Ureter (tissue), 1 donor: ENCODE measurements at regions not wholly inside any gene's neighbourhood (a gene's known extent, or its start where the extent isn't known, plus 50 kb on each side); places are given as distances from the start of the nearest gene placed in this dataset.
"Not testable (repeated sequence)": the region's sequence is repeated elsewhere in the genome, so short reads cannot be mapped to it uniquely, and the experiment has no call there.

Source experiments
- DNase-seq: peaks from one replicate; pipeline ENCODE4 v3.0.0-alpha.2; 2020; ENCODE audit warnings: low spot score
- donor health status: DM: yes; HTN: yes; CAD: no.

DNA sequence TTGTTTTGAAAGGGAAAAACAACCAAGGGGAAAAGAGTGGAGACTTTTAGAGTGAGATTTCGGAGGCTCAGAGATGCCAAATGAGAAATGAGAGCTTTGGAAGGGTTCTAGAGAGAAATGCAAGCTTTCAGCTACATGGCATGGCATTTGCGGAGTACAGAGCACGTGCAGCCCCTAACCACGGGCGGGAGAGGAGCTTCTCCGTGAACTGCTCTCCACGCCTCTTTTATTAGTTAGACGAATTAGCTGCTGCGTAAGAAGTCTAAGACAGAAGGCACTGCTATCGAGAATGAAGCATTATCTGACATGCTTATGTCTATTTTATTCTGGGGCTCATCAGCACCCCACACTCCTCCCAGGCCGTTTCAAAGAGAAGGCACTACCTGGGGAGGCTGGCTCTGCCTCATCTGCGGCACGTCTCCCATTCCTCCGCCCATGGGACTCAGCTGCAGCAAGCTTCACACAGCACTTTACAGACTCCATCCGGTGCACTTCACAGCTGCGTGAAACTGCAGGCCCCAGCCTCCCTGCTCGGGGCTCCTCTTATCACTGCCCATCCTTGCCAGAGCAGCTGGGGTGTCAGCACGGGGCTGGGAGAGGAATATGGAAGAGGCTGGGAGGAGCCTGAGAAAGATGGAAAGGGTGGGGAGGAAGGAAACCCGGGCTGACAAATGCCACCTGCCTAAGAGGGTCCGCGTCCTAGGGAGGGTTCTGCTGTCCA, 207.3 kb upstream of the APCDD1 start:
- DNase-seq: no peak

DNA sequence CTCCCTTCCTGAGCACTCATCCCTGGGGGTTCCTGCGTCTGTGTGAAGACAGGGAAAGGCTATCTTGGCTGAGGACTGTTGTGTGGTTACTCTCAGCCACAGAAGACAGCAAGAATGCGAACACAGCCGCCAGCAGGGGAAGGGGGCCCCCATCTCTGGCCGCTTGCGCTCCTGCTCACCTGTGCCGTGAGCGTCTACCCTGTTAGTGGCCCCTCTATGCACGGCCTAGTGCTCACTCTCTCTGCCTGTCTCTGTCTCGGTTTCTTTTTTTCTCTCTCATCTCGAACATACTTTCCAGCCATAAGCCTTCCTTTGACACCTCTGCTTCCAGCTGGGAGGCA, 206.7 kb upstream of the APCDD1 start:
- DNase-seq: no peak

DNA sequence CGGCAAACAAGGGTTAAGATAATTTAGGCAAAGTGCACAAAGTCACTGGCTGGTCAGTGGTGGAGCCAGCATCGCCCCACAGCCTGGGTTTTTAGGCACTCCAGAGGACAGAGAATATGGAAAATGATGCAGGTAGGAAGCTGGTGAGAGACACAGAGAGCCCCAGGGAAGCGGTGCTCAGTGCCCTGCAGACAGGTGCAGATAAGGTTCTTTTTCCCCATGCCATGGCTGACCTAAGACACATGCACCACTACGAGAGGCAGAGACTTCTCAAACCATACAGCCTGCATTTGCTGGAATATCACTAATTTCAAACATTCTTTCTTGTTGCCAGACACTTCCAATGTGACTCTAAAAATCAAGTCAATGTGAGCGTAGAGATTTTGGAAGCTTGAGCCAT, 205.7 kb upstream of the APCDD1 start:
- DNase-seq: no peak

DNA sequence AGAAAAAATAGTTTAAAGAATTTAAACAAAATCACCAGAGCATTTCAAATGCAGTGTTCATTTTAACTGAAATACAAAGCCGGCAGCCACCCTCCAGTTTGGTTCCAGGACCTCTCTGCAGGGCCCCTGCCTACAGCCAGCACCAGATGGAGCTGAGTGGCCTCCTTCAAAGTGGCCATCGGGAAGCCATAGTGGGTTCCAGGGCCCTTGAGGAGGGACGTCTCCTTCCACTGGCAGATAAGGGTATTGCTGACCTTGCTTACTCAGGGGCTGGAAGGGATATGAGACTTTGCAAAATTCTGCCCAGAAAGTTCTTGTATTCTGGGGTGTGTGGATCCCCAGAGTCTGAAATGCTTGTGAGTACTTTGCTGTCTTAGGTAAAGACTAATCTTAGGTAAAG, 205.2 kb upstream of the APCDD1 start:
- no peak for DNase-seq

DNA sequence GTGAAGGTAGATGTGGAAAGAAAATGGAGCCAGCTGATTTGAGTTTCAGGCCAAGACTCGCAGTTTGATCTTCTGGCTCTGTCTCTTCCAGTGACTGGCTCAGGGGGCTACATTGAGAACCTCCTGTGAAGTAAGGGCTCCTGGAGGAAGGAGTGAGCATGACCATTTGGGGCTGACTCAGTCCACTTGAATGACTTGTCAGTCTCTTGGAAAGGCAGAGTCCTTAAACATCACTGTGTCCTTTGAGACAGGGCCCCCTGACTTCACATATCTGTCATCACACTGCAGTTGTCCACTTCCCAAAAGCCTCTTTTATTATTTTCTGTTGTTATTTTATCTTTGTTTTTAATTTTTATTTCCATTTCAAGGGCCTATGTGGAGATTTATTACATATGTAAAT, 204.6 kb upstream of the APCDD1 start:
- no peak for DNase-seq

DNA sequence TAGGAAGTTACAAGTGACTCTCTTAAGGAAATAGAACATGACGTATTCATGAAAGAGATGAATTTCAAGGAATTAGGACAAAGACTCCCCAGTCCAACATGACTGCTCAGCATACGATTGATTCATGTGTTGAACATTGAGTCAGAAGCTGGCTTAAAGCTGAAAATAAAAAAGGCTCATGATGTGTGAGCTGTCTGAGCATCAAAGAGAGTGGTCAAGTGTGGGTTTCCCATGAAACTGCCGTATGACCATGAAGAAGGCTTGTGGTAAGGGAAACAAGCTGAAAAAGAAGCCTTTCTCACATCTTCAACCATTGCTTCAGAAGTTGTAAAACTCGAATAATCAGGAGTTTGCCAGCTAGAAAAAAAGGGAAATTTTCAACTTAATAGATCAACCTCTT, 201.9 kb upstream of the APCDD1 start:
- DNase-seq: no peak

DNA sequence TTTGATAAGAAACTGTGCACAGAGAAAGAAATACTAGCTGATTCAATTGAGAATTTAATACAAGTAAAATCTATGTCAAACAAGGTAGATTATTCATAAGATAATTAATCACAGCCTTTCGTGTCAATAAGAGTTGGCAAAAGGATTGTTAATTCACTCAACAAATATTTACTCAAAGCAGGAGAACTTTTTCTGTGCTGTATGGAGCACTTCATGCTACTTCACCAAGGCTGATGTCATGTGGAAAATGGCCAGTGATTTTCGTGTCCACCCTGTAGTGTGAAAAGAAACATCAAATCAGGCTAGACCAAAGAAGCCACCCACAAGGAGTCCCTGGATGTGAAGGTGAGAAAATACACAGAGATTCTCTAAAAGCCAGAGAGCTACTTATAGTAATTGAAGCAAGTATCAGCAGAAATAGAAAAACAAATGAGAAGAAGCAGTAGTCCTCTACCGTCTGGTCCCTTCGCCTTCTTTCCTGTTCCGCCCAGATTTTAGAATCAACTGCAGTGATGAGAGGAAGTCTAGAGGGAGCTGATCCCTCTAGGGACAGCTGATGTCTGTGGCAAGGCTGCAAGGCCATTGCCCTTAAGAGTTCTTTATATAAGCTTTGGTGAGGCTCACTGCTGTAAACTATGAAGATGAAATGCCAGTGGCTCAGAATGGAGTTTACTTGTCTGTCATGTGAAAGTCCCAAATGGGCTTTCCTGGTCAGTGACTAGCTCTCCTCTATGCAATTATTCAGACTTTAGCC, 201.3 kb upstream of the APCDD1 start:
- no peak for DNase-seq

DNA sequence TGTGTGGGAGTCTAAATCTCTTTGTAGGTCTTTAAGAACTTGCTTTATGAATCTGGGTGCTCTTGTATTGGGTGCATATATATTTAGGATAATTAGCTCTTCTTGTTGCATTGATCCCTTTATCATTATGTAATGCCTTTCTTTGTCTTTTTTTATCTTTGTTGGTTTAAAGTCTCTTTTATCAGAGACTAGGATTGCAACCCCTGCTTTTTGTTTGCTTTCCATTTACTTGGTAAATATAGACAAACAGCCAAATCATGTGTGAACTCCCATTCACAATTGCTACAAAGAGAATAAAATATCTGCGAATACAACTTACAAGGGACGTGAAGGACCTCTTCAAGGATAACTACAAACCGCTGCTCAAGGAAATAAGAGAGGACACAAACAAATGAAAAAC, 198.2 kb upstream of the APCDD1 start:
- DNase-seq: not testable (repeated sequence)

DNA sequence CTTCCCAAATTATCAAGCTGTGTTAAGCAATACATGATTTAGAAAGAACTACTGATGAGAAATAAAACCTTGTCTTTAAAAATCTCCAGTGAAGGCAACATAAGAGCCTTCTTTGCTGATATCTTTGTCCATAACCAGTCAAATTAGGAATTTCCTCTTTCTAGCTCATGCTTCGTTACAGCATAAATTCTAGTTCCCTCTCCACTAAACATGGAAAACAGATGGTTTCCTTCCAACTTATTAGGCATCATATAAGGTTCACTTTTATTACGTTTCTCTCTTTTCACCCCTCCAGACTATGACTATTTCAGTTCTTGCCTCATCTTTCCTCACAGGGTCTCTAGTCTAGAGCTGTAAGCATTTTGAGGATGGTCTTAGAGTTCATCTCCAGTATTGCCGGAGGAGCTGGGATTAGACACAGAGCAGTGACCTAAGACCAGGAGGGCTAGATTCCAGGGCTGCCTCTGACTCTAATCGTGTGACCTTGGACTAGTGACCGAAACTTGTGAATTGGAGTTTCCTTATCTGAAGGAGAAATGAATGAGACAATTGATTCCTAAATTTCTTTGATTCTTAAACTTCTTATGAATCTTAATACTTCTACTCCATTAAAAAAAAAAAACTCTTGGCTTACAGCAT, 195.5 kb upstream of the APCDD1 start:
- DNase-seq: no peak

DNA sequence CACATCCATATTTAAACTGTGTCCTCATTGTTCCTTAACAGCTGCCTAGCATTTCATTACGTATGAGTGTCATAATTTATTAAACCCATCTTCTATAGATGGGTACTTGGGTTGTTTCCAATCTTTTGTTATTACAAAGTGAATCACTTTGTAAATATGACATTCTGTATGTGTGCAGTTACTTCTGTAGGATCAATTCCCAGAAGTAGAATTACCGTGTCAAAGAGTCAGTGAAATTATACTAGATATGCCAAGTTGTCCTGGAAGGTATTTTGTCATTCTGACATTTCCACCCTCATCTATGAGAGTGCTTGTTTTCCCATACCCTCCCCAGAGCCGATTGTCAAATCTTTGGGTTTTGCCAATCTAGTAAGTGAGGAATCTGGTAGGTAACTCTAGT, 194.5 kb upstream of the APCDD1 start:
- no peak for DNase-seq

DNA sequence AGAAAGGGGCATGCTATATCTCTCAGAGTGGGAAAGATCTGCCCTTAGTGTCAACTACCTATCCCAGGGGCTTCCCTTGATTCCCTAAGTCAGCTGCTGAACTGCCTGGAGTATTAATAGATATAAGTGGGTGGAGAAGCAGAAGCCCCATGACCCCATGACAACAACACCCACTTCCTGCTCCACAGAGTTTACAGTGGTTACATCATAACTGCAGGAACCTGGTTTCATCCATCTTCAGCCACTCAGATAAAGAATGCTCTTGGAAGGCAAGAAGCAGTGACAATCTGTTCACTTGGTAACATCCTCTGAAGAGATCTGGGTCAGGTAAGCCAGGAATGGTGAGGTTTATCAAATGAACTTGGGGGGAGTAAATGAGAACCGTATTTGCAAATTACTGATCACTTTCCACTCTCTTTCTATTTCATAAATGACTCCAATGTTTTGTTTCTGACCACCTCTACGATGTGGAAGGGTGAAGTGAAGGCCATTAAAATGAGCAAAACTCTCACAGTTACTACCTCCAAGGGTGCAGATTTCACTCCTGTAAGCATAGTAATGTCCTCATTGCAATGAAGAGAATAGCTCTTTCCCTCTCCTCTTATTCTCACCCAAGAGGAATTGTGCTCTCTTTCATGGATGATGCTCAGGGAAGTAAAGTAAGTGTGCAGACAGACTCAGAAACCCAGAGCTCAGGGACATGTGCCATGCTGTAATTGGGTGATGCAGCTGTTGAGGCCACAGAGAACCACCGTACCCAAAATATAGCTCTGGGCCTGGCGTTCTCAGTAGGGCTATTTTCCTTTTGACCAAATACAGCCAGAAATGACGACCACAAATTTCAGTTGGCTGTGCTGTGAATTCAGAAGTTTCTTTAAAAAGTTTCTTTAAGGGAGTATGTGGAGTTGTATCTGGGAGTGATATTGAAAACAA, 192.8 kb upstream of the APCDD1 start:
- no peak for DNase-seq

DNA sequence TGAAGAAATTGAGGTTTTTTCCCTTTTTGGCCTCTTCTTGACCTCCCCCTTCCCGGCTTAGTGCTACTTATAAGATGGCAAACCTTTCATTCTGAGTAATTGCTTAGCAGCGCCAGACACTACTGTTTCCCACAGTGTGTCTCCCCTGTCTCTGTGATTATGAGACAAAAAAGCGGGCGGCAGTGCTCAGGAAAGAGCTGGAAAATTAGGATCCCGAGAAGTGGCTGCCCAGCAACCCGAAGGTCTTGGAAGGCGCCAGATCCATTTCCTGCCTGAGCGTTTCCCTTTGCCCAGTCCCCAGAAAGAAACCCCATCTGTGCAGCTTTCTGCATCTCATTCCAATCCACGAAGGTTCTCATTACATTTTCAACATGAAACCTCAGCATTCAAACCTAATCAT, 191.9 kb upstream of the APCDD1 start:
- DNase-seq: no peak

DNA sequence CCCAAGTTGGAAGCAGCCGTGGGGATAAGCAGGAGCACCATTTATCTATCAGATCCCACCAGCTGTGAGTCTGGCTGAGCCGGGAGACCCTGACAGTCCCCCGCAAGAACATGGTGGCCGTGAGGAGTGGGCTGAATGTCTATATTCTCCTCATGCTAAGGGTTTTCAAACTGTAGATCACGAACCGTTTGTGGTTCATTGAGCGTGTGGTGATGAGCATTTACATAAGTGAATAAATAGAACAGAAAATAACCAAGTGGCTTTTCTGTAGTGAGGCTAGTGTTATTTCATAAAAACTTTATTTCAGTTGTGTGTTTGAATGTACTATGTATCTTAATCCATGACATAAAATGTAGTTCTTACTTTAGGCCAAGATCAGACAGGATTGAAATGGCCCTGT, 190.2 kb upstream of the APCDD1 start:
- DNase-seq: no peak

DNA sequence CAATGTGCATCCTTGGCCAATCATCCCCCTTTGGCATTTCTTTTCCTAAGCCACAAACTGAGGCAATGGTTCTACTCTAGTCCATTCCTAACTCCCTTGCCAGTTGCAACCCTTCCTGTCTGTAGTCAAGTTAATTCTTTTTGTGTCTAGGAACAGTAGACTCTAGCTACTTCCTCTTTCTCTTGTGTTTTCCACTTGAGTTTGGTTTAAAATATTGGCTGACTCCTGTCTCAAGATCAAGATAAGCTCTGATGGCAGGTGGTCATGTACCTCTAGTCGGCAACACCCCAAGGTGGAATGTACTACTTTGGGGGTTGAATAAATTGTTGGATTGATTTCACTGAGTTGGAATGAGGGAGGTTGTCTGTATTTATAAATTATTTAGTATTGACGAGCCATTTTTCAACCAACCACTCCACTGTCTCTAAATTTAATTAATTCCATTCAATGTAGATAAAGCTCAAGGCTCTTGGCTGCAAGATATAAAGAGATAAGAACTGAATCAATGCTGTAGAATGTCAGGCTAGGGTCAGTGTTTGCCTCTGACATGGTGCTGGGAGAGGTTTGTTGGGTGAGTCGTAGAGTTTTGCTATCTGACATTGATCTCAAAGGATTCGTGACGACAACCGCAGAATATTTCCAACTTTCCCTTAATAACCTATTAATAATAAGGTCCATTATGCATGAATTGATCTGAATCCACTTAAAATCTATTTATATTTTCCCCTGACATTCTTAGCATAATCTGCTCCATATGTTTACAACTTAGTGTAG, 188.7 kb upstream of the APCDD1 start:
- DNase-seq: no peak

DNA sequence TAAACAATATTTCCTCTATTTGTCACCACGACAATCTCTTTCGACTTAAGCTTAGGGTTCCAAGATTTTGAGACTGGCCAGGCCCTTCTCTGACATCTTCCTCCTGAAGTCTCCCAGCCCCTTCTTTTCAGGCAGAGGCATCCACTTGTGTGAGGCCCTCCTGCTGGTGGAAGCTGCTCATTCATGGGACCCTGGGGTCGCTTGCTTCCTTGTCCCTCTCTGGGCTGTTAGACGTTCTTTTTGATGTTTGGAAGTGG, 188.2 kb upstream of the APCDD1 start:
- no peak for DNase-seq

DNA sequence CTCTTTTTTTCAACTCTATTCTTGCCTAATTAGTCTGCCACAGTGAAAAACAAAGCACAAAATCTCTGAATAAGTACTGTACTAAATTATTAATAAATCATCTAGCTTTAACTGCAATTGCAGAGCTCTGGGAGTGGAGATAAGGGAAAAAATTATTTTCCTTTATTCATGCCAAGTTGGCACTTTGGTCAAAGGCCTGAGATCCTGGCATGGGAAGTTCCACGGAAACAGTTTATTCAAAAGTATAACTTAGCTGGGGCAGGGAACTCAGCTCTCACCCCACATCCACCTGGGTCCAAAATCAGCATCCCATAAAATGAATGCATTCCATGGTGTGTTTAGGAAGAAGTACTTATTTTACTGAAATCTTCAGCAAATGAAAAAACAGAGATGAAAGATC, 185.2 kb upstream of the APCDD1 start:
- no peak for DNase-seq

DNA sequence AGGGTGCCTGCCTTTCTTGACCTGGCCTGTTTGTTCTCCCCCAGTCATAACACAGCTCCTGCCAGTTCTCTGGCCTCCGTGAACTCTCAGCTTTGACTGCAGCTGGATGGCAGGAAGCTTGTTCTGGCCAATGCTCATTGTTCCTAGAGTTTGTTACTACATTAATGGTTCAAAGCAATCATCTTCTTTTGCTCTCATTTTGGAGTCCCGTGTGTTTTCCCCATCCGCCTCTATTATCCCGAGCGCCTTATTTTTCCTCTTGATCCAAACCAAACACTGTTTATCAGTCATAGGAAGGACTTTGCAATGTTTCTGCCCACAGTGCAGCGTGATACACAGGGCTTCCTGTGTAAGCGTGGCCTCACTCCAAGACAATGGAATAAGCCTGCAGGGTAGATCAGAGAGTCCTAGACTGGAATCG, 184.3 kb upstream of the APCDD1 start:
- DNase-seq: no peak

DNA sequence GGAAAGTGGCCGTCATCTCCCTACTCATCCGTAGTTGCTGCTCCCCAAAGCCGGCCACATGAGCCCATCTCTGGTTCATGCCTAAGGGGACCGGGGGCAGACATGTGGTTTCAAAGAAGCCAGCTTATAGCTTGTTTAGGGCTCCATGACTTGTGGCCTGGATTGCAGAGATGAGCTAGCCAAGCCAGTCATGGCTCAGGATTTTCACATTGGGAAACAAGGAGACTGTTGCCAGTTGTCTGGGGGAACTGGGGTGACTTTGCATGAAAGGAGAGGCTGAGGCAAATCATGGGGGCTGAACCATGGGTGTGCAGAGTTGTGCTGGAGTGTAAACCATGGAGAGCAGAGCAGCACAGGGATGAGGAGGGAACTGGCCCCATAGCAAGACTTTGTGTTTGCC, 183.0 kb upstream of the APCDD1 start:
- DNase-seq: no peak

DNA sequence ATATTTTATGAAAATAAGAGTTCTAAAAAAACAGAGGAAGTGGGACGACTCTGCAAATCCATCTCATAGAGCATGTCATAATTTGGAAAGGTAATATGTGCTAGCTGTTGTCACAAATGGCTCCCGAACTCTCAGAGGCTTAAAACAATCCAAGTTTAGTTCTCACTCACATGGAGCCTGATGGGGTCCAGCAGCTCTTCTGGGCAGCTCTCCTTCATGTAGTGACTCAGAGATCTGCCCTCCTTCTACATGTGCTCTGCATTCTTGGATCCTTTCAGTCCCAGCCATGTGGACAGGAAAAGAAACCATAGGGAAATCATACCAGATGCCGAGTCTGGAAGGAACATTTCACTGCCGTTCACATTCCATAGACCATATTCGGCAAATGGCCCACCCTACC, 180.1 kb upstream of the APCDD1 start:
- no peak for DNase-seq

DNA sequence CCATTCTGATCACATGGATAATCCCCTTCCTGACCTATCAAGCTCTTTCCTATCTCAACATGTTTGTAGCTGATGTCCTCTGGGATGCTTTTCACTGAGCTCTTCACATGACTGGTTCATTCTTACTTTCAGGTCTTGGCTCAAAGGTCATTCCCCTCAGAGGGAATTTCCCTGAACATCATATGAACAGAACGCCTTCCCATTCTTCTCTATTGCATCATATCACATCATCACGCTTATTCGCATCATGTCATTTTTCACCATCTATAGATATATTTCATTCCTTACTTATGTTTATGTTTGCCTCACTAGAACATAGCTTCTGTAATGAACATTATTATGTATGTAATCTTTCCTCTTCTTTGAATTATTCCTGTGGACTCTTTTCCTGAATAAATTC, 178.9 kb upstream of the APCDD1 start:
- no peak for DNase-seq

DNA sequence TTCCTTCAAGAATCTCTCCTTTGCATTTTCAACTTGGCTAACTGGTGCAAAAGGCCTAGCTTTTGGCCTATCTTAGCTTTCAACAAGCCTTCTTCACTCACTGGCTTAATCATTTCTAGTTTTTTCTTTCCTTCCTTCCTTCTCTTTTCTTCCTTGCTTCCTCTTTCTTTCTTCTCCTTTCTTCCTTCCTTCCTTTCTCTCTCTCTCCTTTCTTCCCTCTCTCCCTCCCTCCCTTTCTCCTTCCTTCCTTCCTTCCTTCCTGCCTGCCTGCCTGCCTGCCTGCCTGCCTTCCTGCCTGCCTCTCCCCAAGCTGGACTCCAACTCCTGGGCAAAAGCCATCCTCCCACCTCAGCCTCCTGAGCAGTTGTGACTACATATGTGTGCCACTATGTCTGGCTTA, 176.2 kb upstream of the APCDD1 start:
- no peak for DNase-seq

DNA sequence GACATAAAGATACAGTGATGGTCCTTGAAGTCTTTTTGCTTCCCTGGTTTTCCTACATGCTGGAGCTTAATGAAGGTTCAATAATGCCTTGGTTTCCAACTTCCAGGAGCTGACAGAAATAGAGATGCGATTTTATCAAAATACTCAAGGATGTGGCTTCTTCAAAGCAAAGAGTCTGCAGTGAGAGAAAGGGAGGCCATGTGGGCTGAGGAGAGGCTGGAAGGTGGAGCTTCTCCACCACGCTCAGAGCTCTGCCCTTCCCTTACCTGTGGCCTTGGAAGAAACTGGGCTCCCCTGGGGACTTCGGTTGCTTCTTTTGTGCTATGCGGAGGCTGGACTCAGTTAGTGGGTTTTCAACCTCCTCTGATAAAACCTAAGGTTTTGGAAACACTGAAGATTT, 175.0 kb upstream of the APCDD1 start:
- no peak for DNase-seq
